ENCODE measurements at regions not wholly inside any gene's neighbourhood (a gene's known extent, or its start where the extent isn't known, plus 50 kb on each side); places are given as distances from the start of the nearest gene placed in this dataset.

DNA sequence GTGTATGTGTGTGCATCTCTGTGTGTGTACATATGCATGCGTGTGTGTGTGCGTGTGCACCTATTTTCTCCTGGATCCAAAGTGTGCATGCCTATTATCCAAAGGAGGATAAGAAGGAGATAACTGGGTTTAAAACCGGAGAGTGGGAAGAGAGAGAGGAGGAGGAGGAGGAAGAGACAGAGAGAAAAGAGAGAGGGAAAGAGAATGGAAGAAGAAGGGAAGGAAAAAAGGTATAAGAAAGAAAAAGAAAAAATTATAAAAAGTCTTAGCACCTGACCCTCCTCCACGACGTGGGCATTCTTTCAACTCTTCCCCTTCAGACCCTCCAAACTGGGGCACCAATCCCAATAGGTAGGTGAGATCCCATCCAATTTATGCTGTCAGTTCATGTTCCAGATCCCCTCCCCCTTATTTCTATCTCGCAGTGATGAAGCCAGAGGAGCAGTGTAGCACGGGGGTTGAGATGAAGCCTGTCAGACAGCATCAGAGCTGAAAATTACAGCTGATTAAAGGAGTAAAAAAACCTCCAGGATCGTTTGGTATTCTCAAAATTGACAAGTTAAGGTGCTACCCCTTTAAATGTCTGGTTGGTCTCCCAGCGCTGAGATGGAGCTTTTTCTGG lies 386.7 kb upstream of the ATP5MC3 start:
- DNase-seq: no peak

- no peak for DNase-seq
Observed at GRCh38 chr2:175567435-175568061, 386.0 kb upstream of the ATP5MC3 start.

DNA sequence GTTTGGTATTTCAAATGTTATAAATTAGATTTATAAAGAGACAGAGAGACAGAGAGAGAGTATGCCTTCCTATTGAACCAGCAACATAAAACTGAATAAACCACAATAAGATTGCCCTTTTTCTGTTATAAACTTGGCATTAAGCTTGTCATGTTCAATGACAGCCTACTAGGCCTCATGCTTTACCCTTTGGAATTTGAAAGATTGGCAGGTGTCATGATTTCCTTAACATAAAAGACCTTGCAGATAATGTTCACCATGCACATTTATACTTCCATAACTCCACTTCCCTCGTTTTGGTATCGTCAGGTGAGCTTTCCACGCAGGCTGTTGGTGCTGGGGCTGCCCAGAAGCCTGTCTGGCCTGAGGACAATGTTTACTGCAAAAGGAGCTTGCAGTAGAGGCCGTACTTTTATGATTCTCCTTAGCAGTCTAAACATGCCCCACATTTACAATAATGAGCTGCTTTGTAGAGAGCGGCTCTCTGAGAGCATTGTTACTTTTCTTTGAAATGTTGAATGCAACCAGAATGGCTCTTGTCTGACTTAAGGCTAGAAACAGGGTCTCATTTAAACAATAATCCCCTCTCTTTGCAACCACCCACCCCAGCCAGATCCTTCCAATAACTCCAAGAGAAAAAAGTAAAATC lies 379.1 kb upstream of the ATP5MC3 start:
- no peak for DNase-seq

- DNase-seq: no peak
Observed at GRCh38 chr2:175559613-175560012, 378.1 kb upstream of the ATP5MC3 start.

- DNase-seq: no peak
Observed at GRCh38 chr2:175557810-175558377, 376.4 kb upstream of the ATP5MC3 start.

- DNase-seq: no peak
Observed at GRCh38 chr2:175553910-175554309, 372.4 kb upstream of the ATP5MC3 start.

DNA sequence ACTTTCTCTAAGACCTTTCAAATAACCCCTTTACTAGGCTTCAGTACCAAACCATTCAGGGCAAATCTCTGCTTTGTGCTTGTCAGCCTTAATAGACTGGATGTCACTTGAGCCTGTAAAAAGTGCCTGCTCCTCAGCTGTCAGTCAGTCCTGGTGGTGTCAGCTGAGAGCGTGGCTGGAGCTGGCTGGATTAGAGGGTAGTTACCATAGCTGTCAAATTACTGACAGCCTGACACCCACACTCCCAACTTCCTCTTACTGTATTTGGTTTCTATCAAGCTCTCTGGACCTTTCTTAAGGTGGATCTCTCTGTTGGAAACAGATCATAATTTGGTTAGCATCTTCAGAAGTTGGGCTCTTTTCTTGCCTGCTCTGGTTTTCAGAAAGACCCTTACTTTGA lies 371.4 kb upstream of the ATP5MC3 start:
- DNase-seq: no peak

- no peak for DNase-seq
Observed at GRCh38 chr2:175540421-175540820, 358.9 kb upstream of the ATP5MC3 start.

DNA sequence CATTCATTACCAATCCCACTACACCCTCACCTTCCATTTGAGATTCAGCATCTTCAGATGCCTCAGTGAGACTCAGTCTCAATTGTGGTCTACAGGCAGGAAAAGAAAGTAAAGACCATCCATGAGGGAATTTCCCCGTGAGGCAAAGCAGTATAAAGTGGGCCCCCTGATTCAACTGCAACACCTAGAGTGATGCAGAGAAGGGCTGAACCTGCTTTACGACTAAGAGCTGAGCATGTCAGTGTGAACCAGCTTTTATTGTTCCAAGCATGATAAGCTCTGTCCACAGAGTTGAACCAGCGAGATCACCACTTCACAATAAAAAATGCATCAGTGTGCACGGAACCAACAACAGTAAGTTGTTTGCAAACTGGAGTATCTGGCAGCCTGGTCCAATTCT lies 357.6 kb upstream of the ATP5MC3 start:
- no peak for DNase-seq

- DNase-seq: no peak
Observed at GRCh38 chr2:175536059-175536458, 354.5 kb upstream of the ATP5MC3 start.

DNA sequence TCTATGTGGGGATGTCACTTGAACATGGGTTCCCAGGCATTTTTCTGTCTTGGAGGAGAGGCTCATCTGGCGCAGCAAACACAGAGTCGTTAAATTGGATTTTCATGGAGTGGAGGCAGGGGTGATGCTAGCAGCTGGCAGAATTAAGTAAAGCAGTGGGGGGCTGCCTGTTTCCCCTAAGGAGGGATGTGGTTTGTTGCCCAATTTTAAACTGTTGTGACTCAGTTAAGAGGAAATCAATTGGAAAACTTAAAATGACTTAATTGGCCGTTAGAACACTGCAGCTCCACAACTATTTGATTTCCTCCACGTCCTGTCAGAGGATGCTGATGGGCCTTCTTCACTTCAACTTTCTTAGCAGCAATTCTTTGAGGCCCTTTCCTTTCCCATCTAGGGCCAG lies 354.1 kb upstream of the ATP5MC3 start:
- no peak for DNase-seq

DNA sequence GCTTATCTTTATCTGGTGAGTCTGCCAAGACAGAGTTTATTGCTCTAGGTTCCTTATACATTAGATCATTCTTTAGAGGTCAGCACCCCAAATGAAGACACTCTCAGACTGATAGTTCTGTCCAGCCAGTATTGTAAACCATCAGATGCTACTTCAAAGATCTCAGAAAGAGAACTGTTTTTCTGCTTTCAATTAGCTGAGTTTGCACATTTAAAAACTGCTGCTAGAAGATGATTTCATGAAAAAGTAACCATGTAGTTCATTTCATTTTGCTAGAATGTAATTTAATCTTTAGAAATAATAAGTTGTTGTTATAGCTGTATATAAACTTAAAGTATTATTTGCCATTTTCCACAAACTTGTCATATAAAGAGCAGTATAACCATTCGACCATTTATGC lies 344.5 kb upstream of the ATP5MC3 start:
- DNase-seq: no peak

DNA sequence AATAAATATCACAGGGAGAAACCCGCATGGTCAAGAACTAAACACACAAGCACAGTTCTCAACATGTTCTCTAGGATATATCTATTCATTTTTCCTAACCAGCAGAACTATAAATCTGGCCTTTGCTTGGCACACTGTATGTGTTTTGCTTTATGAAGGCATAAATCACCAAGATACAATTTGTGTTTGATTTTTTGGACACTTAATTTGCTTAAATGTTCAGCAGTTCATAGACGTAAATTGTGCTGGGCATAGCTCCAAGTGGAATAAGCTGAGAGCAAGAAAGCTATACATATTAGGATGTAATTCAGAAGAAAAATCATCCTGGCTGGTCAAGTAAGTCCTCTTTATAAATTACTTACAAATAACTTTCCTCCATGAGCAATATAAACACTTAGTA lies 341.5 kb upstream of the ATP5MC3 start:
- no peak for DNase-seq

GRCh38 chr2:175518206-175518605 lies 336.7 kb upstream of the ATP5MC3 start:
- no peak for DNase-seq

DNA sequence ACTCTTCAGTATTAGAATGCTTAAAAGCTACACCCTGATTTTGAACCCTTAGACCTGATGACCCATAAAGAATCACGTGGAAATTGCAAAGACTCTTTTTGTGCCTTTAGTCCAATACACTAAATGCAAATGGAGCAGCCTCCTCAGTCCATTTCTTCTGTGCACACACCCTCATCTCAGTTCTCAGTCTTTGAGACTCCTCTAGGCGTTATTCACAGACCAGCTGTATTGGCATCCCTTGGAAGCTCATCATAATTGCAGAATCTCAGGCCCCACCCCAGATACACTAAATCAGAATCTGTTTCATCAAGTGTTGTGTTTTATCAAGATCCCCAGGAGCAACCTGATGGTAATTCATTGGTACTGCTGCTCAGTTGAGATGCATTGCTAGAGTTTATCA lies 335.0 kb upstream of the ATP5MC3 start:
- DNase-seq: no peak

GRCh38 chr2:175500255-175500654 lies 318.7 kb upstream of the ATP5MC3 start:
- no peak for DNase-seq

GRCh38 chr2:175490360-175490791 lies 308.9 kb upstream of the ATP5MC3 start:
- DNase-seq: no peak

DNA sequence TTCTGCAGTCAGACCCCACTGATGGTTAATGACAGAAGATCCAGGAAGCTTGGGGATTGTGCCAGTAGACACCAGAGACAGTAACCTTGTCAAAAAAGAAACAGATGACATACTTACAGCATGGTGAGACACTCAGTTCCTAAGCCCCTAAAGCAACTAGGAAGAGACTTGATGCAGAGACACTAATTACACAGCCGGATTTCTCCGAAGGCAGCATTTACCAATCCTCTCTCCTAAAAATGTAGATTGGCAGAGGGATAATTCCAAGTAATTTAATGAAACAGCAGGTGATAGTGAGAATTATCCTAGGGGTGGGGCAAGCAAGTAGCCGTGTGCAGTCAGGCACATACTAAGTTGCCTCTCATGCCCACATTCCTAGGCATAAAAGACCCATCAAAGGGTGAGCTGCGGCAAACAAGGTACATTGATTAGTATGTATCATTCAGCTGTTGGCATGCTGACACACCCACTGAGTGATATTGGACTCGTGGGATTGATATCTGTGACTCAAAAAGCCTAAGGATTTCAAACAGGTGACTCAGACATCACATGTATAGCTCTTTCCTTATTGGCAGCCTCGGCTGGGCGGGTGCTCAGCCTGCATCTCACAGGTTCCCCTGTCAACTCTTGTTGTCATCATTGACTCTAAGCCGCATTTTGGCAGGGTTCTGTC lies 296.7 kb upstream of the ATP5MC3 start:
- no peak for DNase-seq

DNA sequence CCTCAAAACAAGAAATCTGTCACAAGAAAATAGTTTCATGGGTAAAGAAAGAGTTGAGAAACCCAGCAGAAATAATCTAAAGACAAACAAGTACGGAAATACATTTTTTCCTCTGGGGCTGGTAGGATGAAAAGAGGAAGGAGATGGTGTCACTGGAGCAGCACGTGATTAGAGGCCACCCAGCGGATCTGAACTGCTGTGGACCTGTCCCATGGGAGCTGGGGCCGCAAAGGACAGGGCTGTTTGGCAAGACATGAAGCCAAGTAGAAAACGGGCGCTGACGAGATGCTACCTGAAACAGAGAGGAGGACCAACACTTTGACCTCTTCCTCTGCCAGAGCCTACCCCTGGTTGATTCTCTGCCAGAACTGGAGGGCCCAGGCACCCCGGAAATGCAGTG lies 295.4 kb upstream of the ATP5MC3 start:
- DNase-seq: no peak

GRCh38 chr2:175476374-175476773 lies 294.9 kb upstream of the ATP5MC3 start:
- DNase-seq: no peak

- no peak for DNase-seq
Observed at GRCh38 chr2:175475130-175475529, 293.6 kb upstream of the ATP5MC3 start.

GRCh38 chr2:175468431-175469098 lies 287.1 kb upstream of the ATP5MC3 start:
- no peak for DNase-seq
